Panc1 (cell line): ENCODE measurements at regions not wholly inside any gene's neighbourhood (a gene's known extent, or its start where the extent isn't known, plus 50 kb on each side); places are given as distances from the start of the nearest gene placed in this dataset.

Experiments
- ATAC-seq: fragments of 200-7000 bp; cut with Tn5 transposase; 2 replicates; pipeline ENCODE4 v1.9.1; 2020; ENCODE audit warnings: mild to moderate bottlenecking, moderate library complexity
- BruUV-seq: library from RNA; stranded (reverse); fragments of 400-500 nt; replicated peaks from 2 replicates; lab custom pipeline; 2021; lab: Mats Ljungman, UMichigan
- CTCF ChIA-PET: fragments of 300-600 bp; sonication (Branson Sonifier 250); formaldehyde crosslinking; loops from one replicate; lab custom pipeline; 2022; ENCODE audit warnings: antibody characterized with exemption; lab: Charles Lee
- POLR2A ChIA-PET: fragments of 300-600 bp; sonication (Branson Sonifier 250); formaldehyde crosslinking; loops from one replicate; lab custom pipeline; 2022; ENCODE audit warnings: antibody characterized with exemption; lab: Charles Lee
- DNase-seq: peaks from one replicate; pipeline ENCODE4 v3.0.0-alpha.2; 2010; ENCODE audit warnings: low read depth, low spot score
- H3K27ac ChIP-seq: 2 replicates; pipeline ENCODE4 v1.5.1; 2011; ENCODE audit warnings: mild to moderate bottlenecking, low read length, inconsistent platforms
- H3K27me3 ChIP-seq: fragments of 200-500 bp; sonication (Bioruptor generic); 2 replicates; pipeline ENCODE4 v1.6.0; 2014; ENCODE audit warnings: low read length, inconsistent platforms; ENCODE audit not compliant: control insufficient read depth, insufficient read depth
- H3K36me3 ChIP-seq: fragments of 200-500 bp; sonication (Bioruptor generic); 2 replicates; pipeline ENCODE4 v1.5.1; 2014; ENCODE audit warnings: inconsistent platforms, mild to moderate bottlenecking, low read length, moderate library complexity; ENCODE audit not compliant: control insufficient read depth, insufficient read depth
- H3K4me1 ChIP-seq: 2 replicates; pipeline ENCODE4 v1.5.1; 2011; ENCODE audit warnings: inconsistent platforms, mild to moderate bottlenecking, low read length, moderate library complexity; ENCODE audit not compliant: control insufficient read depth, insufficient read depth
- H3K4me3 ChIP-seq, 2 experiments: 2 replicates each; pipeline ENCODE4 v1.5.1; 2011 to 2012; ENCODE audit warnings: low read depth in 2 of 2, low read length in 2 of 2, mild to moderate bottlenecking in 2 of 2, inconsistent platforms in 1 of 2, moderate library complexity in 1 of 2
- H3K9me3 ChIP-seq: fragments of 200-500 bp; sonication (Bioruptor generic); 2 replicates; pipeline ENCODE4 v1.5.1; 2014; ENCODE audit warnings: low read depth, mild to moderate bottlenecking, inconsistent platforms, low read length, moderate library complexity; ENCODE audit not compliant: control insufficient read depth, insufficient read depth
- POLR2AphosphoS5 ChIP-seq: IDR thresholded peaks from 2 replicates; pipeline ENCODE4 v1.6.1; 2012; ENCODE audit warnings: mild to moderate bottlenecking, low read depth, low read length, moderate library complexity
- SIN3A ChIP-seq: IDR thresholded peaks from 2 replicates; pipeline ENCODE4 v1.6.1; 2012; ENCODE audit warnings: low read depth, mild to moderate bottlenecking, low read length, moderate library complexity, borderline replicate concordance; ENCODE audit not compliant: insufficient read depth
- TCF7L2 ChIP-seq: IDR thresholded peaks from 2 replicates; pipeline ENCODE4 v1.6.1; 2011; ENCODE audit warnings: mild to moderate bottlenecking, low read depth, low read length, inconsistent platforms
- in situ Hi-C: cut with HindIII; loops from 2 replicates; pipeline ENCODE4 v1.10.0; 2016; ENCODE audit warnings: low sequenced_read_pairs, low pct_unique_long_range_greater_than_20kb
- intact Hi-C: fragments of 100-400 bp; cut with micrococcal nuclease; formaldehyde crosslinking; loops from one replicate; pipeline ENCODE4 v1.10.0; 2022; ENCODE audit not compliant: unreplicated experiment
- TF ChIP-seq, protein P1 (sequence below): fragments of 450-650 bp; IDR thresholded peaks from 2 replicates; pipeline ENCODE4 v1.5.1; 2017; ENCODE audit warnings: mild to moderate bottlenecking
- TF ChIP-seq, protein P2 (sequence below), 2 experiments: IDR thresholded peaks; 2 replicates each; pipeline ENCODE4 v1.6.1; 2011 to 2012; ENCODE audit warnings: low read depth in 2 of 2, control low read depth in 1 of 2, low read length in 1 of 2, mild to moderate bottlenecking in 1 of 2, moderate library complexity in 1 of 2; ENCODE audit not compliant: insufficient read depth in 1 of 2

DNA sequence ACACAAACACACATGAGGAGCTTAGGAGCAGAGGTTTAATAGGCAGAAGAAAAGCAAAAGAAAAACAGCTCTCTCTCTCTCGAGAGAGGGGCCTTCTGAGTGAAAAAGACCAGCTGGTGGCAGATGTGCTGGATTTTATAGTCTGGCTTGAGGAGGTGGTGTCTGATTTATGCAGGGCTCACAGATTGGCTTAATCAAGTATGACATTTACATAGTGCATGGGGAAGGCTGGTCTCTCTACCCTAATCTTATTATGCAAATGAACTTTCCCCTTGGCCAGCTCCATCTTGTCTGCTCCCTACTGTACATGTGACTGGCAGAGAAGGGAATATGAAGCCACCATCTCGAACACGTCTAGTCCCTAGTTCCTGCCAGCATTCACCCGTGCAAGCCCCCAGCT, 219.5 kb upstream of the ZNF804B start:
- Histone ChIP-seq H3K36me3 (no peaks in the 10 kb centered on the region), H3K27ac (no peak overlapping the region), H3K27me3 (no peaks in the 10 kb centered on the region), H3K4me3 (no peak overlapping the region), H3K9me3 (no peaks in the 10 kb centered on the region), H3K4me1 (no peaks in the 10 kb centered on the region)
- ChIA-PET CTCF (no interaction called here), POLR2A (no interaction called here)
- ATAC-seq (no peak), DNase-seq (no peak)
- in situ Hi-C loops (no loop called here), intact Hi-C loops (loop anchor here (5.0 to 10.0 kb wide), 5 partner anchors 295 to 1885 kb away; no protein-coding TSS in a partner anchor)
- TF ChIP-seq, protein P1, sequence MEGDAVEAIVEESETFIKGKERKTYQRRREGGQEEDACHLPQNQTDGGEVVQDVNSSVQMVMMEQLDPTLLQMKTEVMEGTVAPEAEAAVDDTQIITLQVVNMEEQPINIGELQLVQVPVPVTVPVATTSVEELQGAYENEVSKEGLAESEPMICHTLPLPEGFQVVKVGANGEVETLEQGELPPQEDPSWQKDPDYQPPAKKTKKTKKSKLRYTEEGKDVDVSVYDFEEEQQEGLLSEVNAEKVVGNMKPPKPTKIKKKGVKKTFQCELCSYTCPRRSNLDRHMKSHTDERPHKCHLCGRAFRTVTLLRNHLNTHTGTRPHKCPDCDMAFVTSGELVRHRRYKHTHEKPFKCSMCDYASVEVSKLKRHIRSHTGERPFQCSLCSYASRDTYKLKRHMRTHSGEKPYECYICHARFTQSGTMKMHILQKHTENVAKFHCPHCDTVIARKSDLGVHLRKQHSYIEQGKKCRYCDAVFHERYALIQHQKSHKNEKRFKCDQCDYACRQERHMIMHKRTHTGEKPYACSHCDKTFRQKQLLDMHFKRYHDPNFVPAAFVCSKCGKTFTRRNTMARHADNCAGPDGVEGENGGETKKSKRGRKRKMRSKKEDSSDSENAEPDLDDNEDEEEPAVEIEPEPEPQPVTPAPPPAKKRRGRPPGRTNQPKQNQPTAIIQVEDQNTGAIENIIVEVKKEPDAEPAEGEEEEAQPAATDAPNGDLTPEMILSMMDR, result no peak
- TF ChIP-seq, protein P2, sequence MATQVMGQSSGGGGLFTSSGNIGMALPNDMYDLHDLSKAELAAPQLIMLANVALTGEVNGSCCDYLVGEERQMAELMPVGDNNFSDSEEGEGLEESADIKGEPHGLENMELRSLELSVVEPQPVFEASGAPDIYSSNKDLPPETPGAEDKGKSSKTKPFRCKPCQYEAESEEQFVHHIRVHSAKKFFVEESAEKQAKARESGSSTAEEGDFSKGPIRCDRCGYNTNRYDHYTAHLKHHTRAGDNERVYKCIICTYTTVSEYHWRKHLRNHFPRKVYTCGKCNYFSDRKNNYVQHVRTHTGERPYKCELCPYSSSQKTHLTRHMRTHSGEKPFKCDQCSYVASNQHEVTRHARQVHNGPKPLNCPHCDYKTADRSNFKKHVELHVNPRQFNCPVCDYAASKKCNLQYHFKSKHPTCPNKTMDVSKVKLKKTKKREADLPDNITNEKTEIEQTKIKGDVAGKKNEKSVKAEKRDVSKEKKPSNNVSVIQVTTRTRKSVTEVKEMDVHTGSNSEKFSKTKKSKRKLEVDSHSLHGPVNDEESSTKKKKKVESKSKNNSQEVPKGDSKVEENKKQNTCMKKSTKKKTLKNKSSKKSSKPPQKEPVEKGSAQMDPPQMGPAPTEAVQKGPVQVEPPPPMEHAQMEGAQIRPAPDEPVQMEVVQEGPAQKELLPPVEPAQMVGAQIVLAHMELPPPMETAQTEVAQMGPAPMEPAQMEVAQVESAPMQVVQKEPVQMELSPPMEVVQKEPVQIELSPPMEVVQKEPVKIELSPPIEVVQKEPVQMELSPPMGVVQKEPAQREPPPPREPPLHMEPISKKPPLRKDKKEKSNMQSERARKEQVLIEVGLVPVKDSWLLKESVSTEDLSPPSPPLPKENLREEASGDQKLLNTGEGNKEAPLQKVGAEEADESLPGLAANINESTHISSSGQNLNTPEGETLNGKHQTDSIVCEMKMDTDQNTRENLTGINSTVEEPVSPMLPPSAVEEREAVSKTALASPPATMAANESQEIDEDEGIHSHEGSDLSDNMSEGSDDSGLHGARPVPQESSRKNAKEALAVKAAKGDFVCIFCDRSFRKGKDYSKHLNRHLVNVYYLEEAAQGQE (IDR thresholded peaks at IDR 0.05; ENCODE audit: insufficient read depth in 1 of 2, low read depth in 2 of 2, low read length in 1 of 2), result no peak
- no peak for TF ChIP-seq TCF7L2
- TF ChIP-seq SIN3A, result no peak
- no peak for TF ChIP-seq POLR2AphosphoS5
- BruUV-seq, result no TSS peak

DNA sequence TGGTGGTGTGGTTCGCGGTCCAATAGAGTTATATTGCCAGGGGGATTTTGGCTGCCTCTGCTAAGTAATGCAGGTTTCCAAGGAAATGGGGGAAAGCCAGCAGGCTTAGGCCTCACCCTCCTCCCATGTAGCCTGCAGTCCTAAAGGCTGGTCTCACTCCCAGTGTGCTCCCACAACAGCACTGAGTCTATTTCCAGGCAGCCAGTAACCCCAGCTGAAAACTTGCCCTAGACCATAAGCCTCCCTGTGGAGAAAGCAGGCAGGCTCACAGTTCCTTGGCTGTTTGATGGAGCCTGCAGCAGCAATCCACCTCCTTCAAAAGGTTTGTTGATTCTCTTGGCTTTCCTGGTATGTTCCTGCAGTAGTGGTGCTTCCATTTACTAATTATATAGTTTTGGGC, 220.0 kb upstream of the ZNF804B start:
- Histone ChIP-seq H3K27me3 (no peaks in the 10 kb centered on the region), H3K27ac (no peak overlapping the region), H3K4me1 (no peaks in the 10 kb centered on the region), H3K9me3 (no peaks in the 10 kb centered on the region), H3K36me3 (no peaks in the 10 kb centered on the region), H3K4me3 (no peak overlapping the region)
- no peak for DNase-seq
- in situ Hi-C loops, result no loop called here
- CTCF ChIA-PET, result no interaction called here
- no peak for ATAC-seq
- no peak for TF ChIP-seq TCF7L2
- TF ChIP-seq SIN3A, result no peak
- TF ChIP-seq, protein P2 (IDR thresholded peaks at IDR 0.05; ENCODE audit: insufficient read depth in 1 of 2, low read depth in 2 of 2, low read length in 1 of 2), result no peak
- TF ChIP-seq POLR2AphosphoS5, result no peak
- TF ChIP-seq, protein P1, result no peak
- intact Hi-C loops, result no loop called here
- BruUV-seq, result no TSS peak
- POLR2A ChIA-PET, result no interaction called here
